H9 (cell line): ENCODE measurements at regions not wholly inside any gene's neighbourhood (a gene's known extent, or its start where the extent isn't known, plus 50 kb on each side); places are given as distances from the start of the nearest gene placed in this dataset.

ENCODE experiments used
- DNase-seq: peaks from one replicate; pipeline ENCODE4 v3.0.0-alpha.2; 2017
- H2AFZ ChIP-seq: one replicate; pipeline ENCODE4 v1.6.1; 2013; ENCODE audit warnings: mild to moderate bottlenecking, low read length, control low read depth, moderate library complexity
- H2AK5ac ChIP-seq: 2 replicates; pipeline ENCODE4 v1.6.1; 2013; ENCODE audit warnings: low read length, control low read depth, mixed read lengths; ENCODE audit not compliant: insufficient read length
- H2BK120ac ChIP-seq: one replicate; pipeline ENCODE4 v1.6.1; 2013; ENCODE audit warnings: low read depth, mild to moderate bottlenecking, low read length, control low read depth, inconsistent platforms; ENCODE audit not compliant: poor library complexity, severe bottlenecking
- H2BK12ac ChIP-seq: 2 replicates; pipeline ENCODE4 v1.6.1; 2013; ENCODE audit warnings: low read length, control low read depth, mixed read lengths, low read depth; ENCODE audit not compliant: insufficient read length
- H2BK15ac ChIP-seq: 2 replicates; pipeline ENCODE4 v1.6.1; 2013; ENCODE audit warnings: low read depth, low read length, control low read depth
- H2BK20ac ChIP-seq: one replicate; pipeline ENCODE4 v1.6.1; 2013; ENCODE audit warnings: low read depth, mild to moderate bottlenecking, low read length, control low read depth, inconsistent platforms; ENCODE audit not compliant: poor library complexity, severe bottlenecking
- H2BK5ac ChIP-seq: 2 replicates; pipeline ENCODE4 v1.6.1; 2013; ENCODE audit warnings: low read length, control low read depth, mixed read lengths; ENCODE audit not compliant: insufficient read length
- H3K14ac ChIP-seq: 2 replicates; pipeline ENCODE4 v1.6.1; 2013; ENCODE audit warnings: low read length, control low read depth; ENCODE audit not compliant: insufficient read depth
- H3K18ac ChIP-seq: 2 replicates; pipeline ENCODE4 v1.6.1; 2013; ENCODE audit warnings: low read depth, mild to moderate bottlenecking, mixed read lengths, low read length, control low read depth; ENCODE audit not compliant: insufficient read length
- H3K23ac ChIP-seq: 2 replicates; pipeline ENCODE4 v1.6.1; 2013; ENCODE audit warnings: low read length, control low read depth, mixed read lengths, low read depth; ENCODE audit not compliant: insufficient read length
- H3K23me2 ChIP-seq: 2 replicates; pipeline ENCODE4 v1.6.1; 2013; ENCODE audit warnings: low read depth, mild to moderate bottlenecking, mixed read lengths, low read length, control low read depth; ENCODE audit not compliant: insufficient read length, poor library complexity, severe bottlenecking
- H3K27ac ChIP-seq: 2 replicates; pipeline ENCODE4 v1.5.1; 2013; ENCODE audit warnings: low read length, control low read depth, mixed read lengths, low read depth; ENCODE audit not compliant: insufficient read length
- H3K27me3 ChIP-seq: 2 replicates; pipeline ENCODE4 v1.6.1; 2013; ENCODE audit warnings: low read length, control low read depth, inconsistent platforms; ENCODE audit not compliant: insufficient read depth
- H3K4ac ChIP-seq: 2 replicates; pipeline ENCODE4 v1.6.1; 2013; ENCODE audit warnings: low read depth, mild to moderate bottlenecking, control low read depth, inconsistent platforms, low read length, moderate library complexity
- H3K4me1 ChIP-seq: 2 replicates; pipeline ENCODE4 v1.6.1; 2013; ENCODE audit warnings: low read length, control low read depth, inconsistent platforms; ENCODE audit not compliant: insufficient read depth
- H3K4me2 ChIP-seq: 2 replicates; pipeline ENCODE4 v1.6.1; 2013; ENCODE audit warnings: low read length, control low read depth, mixed read lengths; ENCODE audit not compliant: insufficient read length, insufficient read depth
- H3K56ac ChIP-seq: 2 replicates; pipeline ENCODE4 v1.6.1; 2013; ENCODE audit warnings: low read depth, mild to moderate bottlenecking, mixed read lengths, low read length, control low read depth; ENCODE audit not compliant: insufficient read length
- H3K79me1 ChIP-seq: 2 replicates; pipeline ENCODE4 v1.6.1; 2013; ENCODE audit warnings: low read depth, mild to moderate bottlenecking, moderate library complexity, low read length, control low read depth, inconsistent platforms; ENCODE audit not compliant: insufficient read depth, poor library complexity, severe bottlenecking
- H3K79me2 ChIP-seq: 2 replicates; pipeline ENCODE4 v1.6.1; 2013; ENCODE audit warnings: low read length, control low read depth, inconsistent platforms; ENCODE audit not compliant: insufficient read depth
- H3K9ac ChIP-seq: 2 replicates; pipeline ENCODE4 v1.6.1; 2013; ENCODE audit warnings: low read length, control low read depth, mixed read lengths; ENCODE audit not compliant: insufficient read length; ENCODE audit errors: extremely low read depth
- H3K9me3 ChIP-seq: one replicate; pipeline ENCODE4 v1.6.1; 2013; ENCODE audit warnings: low read depth, low read length, inconsistent platforms; ENCODE audit not compliant: control insufficient read depth
- H3T11ph ChIP-seq: one replicate; pipeline ENCODE4 v1.6.1; 2013; ENCODE audit warnings: mild to moderate bottlenecking, low read length, control low read depth, inconsistent platforms
- H4K20me1 ChIP-seq: one replicate; pipeline ENCODE4 v1.6.1; 2013; ENCODE audit not compliant: control insufficient read depth, insufficient read length, insufficient read depth
- H4K5ac ChIP-seq: 2 replicates; pipeline ENCODE4 v1.6.1; 2013; ENCODE audit warnings: low read depth, mild to moderate bottlenecking, mixed read lengths, low read length, control low read depth; ENCODE audit not compliant: insufficient read length
- H4K8ac ChIP-seq: replicated peaks from 2 replicates; pipeline ENCODE4 v1.6.1; 2013; ENCODE audit warnings: low read length, control low read depth, mixed read lengths, low read depth; ENCODE audit not compliant: insufficient read length
- H4K91ac ChIP-seq: 2 replicates; pipeline ENCODE4 v1.6.1; 2013; ENCODE audit warnings: low read depth, mild to moderate bottlenecking, moderate library complexity, mixed read lengths, low read length, control low read depth; ENCODE audit not compliant: insufficient read length
- H3K27ac Mint-ChIP-seq, 3 experiments: 2 replicates in 2 of 3; 3 replicates in 1 of 3; pipeline ENCODE4 v1.8.0; 2020 to 2021; ENCODE audit warnings: mixed read lengths in 3 of 3, mild to moderate bottlenecking in 1 of 3, moderate library complexity in 1 of 3
- H3K27me3 Mint-ChIP-seq: 2 replicates; pipeline ENCODE4 v1.8.0; 2021; ENCODE audit warnings: low read depth, mild to moderate bottlenecking, moderate library complexity, mixed read lengths
- H3K36me3 Mint-ChIP-seq, 3 experiments: 2 replicates in 2 of 3; 3 replicates in 1 of 3; pipeline ENCODE4 v1.8.0; 2020 to 2021; ENCODE audit warnings: low read depth in 3 of 3, mixed read lengths in 3 of 3; ENCODE audit not compliant: insufficient read depth in 1 of 3
- H3K4me1 Mint-ChIP-seq, 2 experiments: 2 replicates each; pipeline ENCODE4 v1.8.0; 2020; ENCODE audit warnings: mixed read lengths in 2 of 2
- H3K4me3 Mint-ChIP-seq, 2 experiments: 2 replicates in 1 of 2; 3 replicates in 1 of 2; pipeline ENCODE4 v1.8.0; 2020 to 2021; ENCODE audit warnings: mild to moderate bottlenecking in 2 of 2, mixed read lengths in 2 of 2, moderate library complexity in 1 of 2
- H3K9me3 Mint-ChIP-seq, 2 experiments: 2 replicates in 1 of 2; 3 replicates in 1 of 2; pipeline ENCODE4 v1.8.0; 2020; ENCODE audit warnings: mild to moderate bottlenecking in 2 of 2, mixed read lengths in 2 of 2, moderate library complexity in 1 of 2
- CTCF ChIP-seq: fragments of 200-600 bp; sonication (generic); conservative IDR thresholded peaks from 3 replicates; pipeline ENCODE4 v1.8.0; 2021; ENCODE audit warnings: antibody characterized with exemption, mild to moderate bottlenecking
- WGBS: extraction: QIAGEN DNeasy Blood & Tissue Kit; methylation state at CpG from one replicate; pipeline ENCODE4 v1.1.7; 2013; ENCODE audit warnings: missing lambda C conversion rate, low lambda C conversion rate, mixed read lengths; ENCODE audit not compliant: insufficient read length; ENCODE audit errors: extremely low coverage; 5-methylcytosine and 5-hydroxymethylcytosine counted together

GRCh38 chr2:236755278-236755840 is 185.7 kb downstream of the ACKR3 start:
- H3K4me1 ChIP-seq: no peaks in the 10 kb centered on the region
- no peak overlapping the region for H2BK12ac ChIP-seq
- no peak overlapping the region for H2AFZ ChIP-seq

More at GRCh38 chr2:236755278-236755840, 185.7 kb downstream of the ACKR3 start:
- Histone ChIP-seq H3K79me2 (no peaks in the 10 kb centered on the region), H3K27me3 (no peaks in the 10 kb centered on the region), H3K56ac (no peak overlapping the region), H2BK5ac (no peak overlapping the region), H4K20me1 (no peaks in the 10 kb centered on the region), H3K4me2 (no peak overlapping the region), H4K8ac (no peak overlapping the region), H3K14ac (no peak overlapping the region), H3T11ph (no peak overlapping the region), H4K91ac (no peak overlapping the region), H3K18ac (no peak overlapping the region), H2BK20ac (no peak overlapping the region), H3K27ac (no peak overlapping the region), H3K9me3 (no peaks in the 10 kb centered on the region), H3K23me2 (no peaks in the 10 kb centered on the region), H4K5ac (no peak overlapping the region), H3K9ac (no peak overlapping the region), H2BK120ac (no peak overlapping the region), H3K23ac (no peak overlapping the region), H2BK15ac (no peak overlapping the region), H3K4ac (no peak overlapping the region), H2AK5ac (no peak overlapping the region), H3K79me1 (no peaks in the 10 kb centered on the region)
- H3K4me1 Mint-ChIP-seq: peaks cover 3 to 8% of the 10 kb centered on the region in 2 experiments; a peak in 3 of 4 replicates
- H3K27ac Mint-ChIP-seq: no peak overlapping the region
- TF ChIP-seq CTCF: no peak
- H3K36me3 Mint-ChIP-seq: no peaks in the 10 kb centered on the region
- no peak overlapping the region for H3K4me3 Mint-ChIP-seq
- no CpG with 5 or more reads among the region's 5 CpGs for WGBS
- DNase-seq: no peak
- H3K27me3 Mint-ChIP-seq: peaks cover 7% of the 10 kb centered on the region
- H3K9me3 Mint-ChIP-seq: no peaks in the 10 kb centered on the region
